ENCODE measurements at regions not wholly inside any gene's neighbourhood (a gene's known extent, or its start where the extent isn't known, plus 50 kb on each side); places are given as distances from the start of the nearest gene placed in this dataset.

GRCh38 chr18:10284540-10285282, 169.7 kb upstream of the APCDD1 start:
- DNase-seq (ENCODE audit: low read depth), result no peak

- DNase-seq (ENCODE audit: low read depth), result no peak
These were observed 169.2 kb upstream of the APCDD1 start for GRCh38 chr18:10285283-10285640.

DNA sequence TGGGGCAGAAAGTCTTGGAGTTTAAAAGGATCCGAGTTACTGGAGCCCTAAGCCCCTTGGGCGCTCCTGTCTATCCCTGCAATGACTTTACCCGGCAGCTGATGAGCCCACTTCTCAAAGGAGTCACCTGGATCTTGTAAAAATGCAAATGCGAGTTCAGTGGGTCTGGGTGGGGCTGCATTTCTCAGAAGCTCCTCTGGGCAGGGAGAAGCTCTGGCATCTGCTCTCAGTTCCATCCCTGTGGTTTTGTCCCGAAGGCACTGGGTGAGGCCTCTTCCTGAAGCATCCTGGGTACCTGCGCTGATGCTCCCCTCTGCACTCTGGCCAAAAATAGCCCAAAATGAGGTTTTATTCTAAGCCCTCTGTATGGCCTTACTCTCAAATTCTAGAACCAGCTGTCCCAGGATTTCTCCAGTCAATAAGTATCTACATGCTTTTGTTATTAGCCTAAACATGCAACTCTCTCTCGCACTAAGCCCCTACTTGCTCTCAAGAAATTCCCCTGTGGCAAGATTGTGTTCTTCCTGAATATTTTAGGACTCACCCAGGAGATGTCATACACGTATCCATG, 167.8 kb upstream of the APCDD1 start:
- DNase-seq (ENCODE audit: low read depth), result no peak

DNA sequence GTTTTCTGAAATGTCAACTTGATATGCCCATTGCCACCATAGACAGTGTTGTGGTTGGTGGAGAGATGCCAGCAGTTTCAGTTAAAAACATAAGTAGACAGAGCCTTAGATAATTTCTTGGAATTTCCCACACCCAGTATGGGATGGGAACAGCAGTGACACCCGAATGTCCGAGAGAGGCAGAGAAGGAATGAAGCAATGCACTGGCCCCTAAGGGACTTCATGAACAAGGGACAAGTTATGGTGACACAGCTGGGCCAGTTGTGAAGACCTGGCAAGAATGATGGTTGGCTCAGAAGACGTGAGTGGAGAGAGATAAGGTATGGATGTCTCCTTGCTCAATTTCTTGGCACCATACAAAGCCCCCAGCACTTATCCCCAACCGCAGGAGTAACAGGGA, 165.2 kb upstream of the APCDD1 start:
- no peak for DNase-seq (ENCODE audit: low read depth)

GRCh38 chr18:10289951-10290637, 164.3 kb upstream of the APCDD1 start:
- no peak for DNase-seq (ENCODE audit: low read depth)

DNA sequence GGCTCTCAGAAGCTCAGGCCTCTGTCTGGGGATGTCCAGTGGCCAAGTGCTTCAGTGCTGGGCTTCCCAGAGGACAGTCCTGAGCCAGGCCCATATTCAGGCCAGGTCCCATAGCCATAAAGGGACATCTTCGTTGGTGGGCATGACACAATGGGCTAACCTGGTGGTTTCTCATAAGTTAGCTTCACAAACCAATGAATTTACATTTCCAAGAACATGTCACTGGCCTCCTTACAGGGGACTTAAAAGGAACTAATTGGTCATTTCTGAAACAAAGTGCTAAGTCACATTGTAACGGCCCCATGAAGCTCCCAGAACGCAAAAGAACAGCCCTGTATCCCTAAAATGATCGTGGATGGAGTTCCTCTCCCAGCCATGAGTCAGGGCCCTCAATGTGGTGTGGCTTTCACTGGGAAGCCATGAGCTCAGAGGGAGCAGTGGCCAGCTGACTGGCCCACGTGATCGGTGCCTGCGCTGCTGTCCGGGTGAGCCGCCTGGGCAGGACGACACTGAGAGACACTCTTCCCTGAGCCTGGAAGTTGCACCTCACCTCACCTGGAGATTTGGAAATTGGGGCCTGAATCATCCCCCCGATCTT, 163.7 kb upstream of the APCDD1 start:
- no peak for DNase-seq (ENCODE audit: low read depth)

- DNase-seq (ENCODE audit: low read depth), result no peak
These were observed 162.9 kb upstream of the APCDD1 start for GRCh38 chr18:10291568-10291981.

DNA sequence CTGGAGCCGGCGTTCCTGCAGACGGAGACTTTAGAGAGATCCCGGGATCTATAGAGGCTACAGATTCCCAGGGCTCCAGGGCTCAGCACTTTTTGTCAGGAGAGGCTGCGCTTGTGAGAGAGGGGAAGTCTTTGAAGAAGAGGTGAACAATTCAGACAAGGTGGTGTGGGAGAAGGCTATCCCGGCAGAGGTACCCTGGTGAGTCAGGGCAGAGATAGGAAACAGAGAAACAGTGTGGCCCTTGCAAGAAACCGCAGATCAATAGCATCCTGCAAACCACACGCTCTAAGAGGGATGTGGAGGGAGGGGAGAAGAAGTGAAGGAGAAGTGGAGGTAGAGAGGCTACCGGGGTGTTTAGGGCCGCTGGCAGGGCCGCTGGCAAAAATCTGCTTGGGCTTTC, 160.5 kb upstream of the APCDD1 start:
- DNase-seq (ENCODE audit: low read depth), result no peak

DNA sequence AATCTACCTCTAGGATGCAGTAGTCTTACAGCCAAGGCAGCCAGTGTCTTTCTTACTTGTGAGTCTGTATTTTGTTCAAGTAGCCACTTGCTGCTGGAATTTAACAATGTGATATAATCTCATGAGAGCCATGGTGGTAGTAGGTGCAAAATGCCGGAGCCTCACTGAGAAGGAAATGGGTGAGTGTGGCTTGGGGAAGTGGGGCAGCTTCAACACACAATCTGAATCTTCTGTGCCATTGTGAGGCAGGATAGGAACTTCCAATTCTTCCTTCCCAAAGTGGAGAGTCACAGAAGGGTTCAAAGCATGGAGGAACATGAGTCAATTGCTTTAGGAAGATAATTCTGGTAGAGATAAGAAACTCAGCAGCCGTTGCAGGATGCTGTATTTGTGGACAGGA, 158.7 kb upstream of the APCDD1 start:
- no peak for DNase-seq (ENCODE audit: low read depth)

- no peak for DNase-seq (ENCODE audit: low read depth)
These were observed 157.9 kb upstream of the APCDD1 start for GRCh38 chr18:10296491-10296890.

DNA sequence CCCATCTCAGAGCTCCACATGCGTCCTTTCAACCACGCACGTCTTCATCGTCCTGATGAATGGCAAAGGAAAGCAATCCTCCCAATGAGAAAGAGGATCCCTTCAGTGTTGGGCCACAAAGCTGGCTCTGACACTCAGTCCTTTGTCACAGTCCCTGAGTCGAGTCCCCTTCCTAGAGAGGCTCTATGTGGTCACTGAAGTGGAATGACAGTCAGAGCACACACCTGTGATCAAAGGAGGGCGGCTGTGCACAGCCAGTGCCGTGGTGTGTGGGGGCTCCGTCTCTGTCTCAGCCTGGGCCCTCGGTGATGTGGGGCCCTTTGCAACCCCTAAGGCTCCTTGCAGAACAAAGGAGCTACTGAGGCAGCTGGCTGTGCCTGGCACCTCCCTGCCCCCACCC, 157.3 kb upstream of the APCDD1 start:
- DNase-seq (ENCODE audit: low read depth), result no peak

GRCh38 chr18:10298346-10298745, 156.1 kb upstream of the APCDD1 start:
- DNase-seq (ENCODE audit: low read depth), result no peak

DNA sequence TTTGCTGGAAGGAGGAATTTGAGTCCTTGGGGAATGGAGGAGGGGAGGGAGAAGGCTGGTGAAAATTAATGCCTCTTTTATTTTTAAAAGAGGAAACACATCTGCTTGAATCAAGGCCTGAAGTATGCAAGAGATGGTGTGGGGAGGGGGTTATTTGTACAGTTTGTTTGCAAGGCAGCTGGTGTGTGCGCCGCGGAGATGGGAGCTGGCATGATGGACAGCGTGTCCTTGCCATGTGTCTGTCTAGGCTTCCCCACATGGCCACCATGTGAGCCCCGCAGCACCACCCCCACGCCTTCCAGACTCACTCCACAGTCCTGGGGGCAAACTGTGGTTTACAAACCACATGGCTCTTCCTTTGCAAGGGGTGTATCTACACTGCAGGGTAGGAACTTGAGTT, 154.8 kb upstream of the APCDD1 start:
- no peak for DNase-seq (ENCODE audit: low read depth)

GRCh38 chr18:10300739-10301138, 153.7 kb upstream of the APCDD1 start:
- no peak for DNase-seq (ENCODE audit: low read depth)

DNA sequence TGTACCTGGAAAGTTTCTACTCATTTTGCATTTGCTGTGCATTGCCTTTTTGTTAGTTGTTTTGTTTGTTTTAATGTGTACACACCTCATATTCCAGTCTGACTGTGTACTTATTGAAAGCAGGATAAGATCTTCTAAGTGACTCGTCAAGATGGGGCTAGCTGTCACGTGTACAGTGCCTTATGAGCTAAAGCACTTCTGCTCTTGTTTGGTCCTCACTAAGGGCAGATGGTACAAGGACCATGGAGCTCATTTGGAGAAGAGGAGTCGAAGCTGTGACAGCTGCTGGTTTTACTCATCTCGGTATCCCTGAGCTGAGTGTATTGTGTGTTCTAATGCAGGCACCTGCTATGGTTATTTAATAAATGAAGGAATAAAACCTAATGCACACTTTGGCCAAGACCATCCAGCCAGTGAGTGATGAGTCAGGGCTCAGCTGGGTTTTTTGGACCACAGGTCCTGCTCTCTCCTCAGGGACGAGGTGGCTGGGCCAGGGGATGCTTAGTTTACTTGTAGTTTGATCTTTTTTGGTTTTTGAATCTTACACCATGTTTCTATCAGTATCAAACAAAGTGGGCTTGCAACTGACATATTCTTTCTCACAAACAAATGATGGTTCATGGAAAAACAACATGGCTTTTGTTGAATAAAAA, 152.5 kb upstream of the APCDD1 start:
- no peak for DNase-seq (ENCODE audit: low read depth)

DNA sequence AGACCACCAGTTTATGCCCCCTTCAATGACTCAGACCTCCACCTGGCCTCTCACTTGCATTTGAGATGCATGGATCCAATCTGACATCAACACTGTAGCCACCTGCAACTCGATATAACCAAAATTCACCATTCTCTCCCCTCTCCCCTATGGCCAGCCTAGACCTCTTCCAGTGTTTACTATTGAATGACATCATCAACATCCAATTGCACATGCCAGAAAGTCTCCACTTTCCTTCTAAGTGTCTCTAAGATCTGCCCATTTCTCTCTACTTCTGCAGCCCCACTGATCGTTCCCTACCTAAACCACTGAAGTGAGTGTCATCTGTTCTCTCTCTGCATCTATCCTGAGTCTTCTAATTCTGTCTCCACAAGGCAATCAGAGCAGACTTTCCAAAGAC, 151.3 kb upstream of the APCDD1 start:
- no peak for DNase-seq (ENCODE audit: low read depth)

GRCh38 chr18:10304853-10305252, 149.6 kb upstream of the APCDD1 start:
- no peak for DNase-seq (ENCODE audit: low read depth)

- DNase-seq (ENCODE audit: low read depth), result no peak
These were observed 147.7 kb upstream of the APCDD1 start for GRCh38 chr18:10306779-10307178.

- no peak for DNase-seq (ENCODE audit: low read depth)
These were observed 146.3 kb upstream of the APCDD1 start for GRCh38 chr18:10308154-10308553.

DNA sequence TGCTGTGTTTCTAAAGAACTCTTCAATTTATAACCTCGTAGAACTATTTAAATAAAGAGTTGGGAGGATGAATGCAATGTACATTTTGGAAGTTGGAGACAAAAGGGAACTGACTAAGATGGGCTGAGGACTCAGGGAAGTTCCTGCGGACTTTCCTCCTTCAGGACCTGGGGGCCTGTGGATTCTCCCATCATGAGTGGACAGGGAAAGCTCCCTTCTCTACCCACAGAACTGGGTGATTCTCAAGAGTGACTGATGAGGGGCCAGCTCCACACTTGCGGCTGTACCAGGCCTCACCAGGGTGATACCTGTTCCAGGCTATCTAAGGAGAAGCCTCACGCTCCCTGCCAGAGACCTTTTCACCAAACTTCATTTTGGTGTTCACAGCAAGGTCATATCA, 143.8 kb upstream of the APCDD1 start:
- DNase-seq (ENCODE audit: low read depth), result no peak

GRCh38 chr18:10312326-10313015, 142.0 kb upstream of the APCDD1 start:
- DNase-seq (ENCODE audit: low read depth), result no peak

- no peak for DNase-seq (ENCODE audit: low read depth)
These were observed 141.5 kb upstream of the APCDD1 start for GRCh38 chr18:10313016-10313342.
